ENCODE measurements at regions not wholly inside any gene's neighbourhood (a gene's known extent, or its start where the extent isn't known, plus 50 kb on each side); places are given as distances from the start of the nearest gene placed in this dataset.

DNA sequence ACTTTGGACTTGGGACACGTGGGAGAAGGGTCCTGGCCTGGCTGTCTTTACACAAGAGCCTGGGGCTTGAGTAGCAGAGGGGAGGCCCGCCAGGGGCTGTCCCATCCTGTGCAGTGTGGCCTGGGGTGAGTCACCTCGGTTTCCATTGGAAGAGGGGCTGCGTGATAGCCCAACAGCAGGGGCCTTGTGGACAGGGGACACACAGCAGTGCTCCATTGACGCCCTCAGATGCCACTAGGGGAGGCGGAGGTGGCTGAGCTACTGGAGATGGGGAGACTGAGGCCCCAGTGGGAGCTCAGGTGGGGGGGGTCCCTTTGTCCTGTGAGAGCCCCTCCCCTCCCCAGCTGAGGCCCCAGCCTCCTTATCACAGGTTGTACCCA lies 50.0 kb upstream of the RNU6ATAC start:
- no peak overlapping the region for H3K27ac ChIP-seq (ENCODE audit: low read depth, low read length)

GRCh38 chr9:134214766-134215419 lies 50.5 kb upstream of the RNU6ATAC start:
- peaks cover 5 to 58% (median 50%) of the 10 kb centered on the region in 5 donors for H3K4me1 ChIP-seq (ENCODE audit: control insufficient read depth in 5 of 5, insufficient read depth in 5 of 5, low read length in 5 of 5)
- H3K27me3 ChIP-seq (ENCODE audit: control insufficient read depth in 5 of 5, insufficient read depth in 4 of 5, low read length in 5 of 5), result no peaks in the 10 kb centered on the region
- peaks cover 0 to 7% (median 4%) of the 10 kb centered on the region in 5 donors for H3K9me3 ChIP-seq (ENCODE audit: control insufficient read depth in 5 of 5, low read length in 5 of 5)
- H3K9ac ChIP-seq (ENCODE audit: low read length in 5 of 5), result no peak overlapping the region
- H3K27ac ChIP-seq (ENCODE audit: low read depth, low read length), result no peak overlapping the region
- H3K4me3 ChIP-seq (ENCODE audit: low read depth in 1 of 5, low read length in 5 of 5), result no peak overlapping the region
- no peaks in the 10 kb centered on the region for H3K36me3 ChIP-seq (ENCODE audit: control insufficient read depth in 5 of 5, insufficient read depth in 5 of 5, low read length in 5 of 5)

More for the DNA sequence above, 50.0 kb upstream of the RNU6ATAC start:
- H3K9me3 ChIP-seq (ENCODE audit: control insufficient read depth in 5 of 5, low read length in 5 of 5), result peaks cover 0 to 7% (median 4%) of the 10 kb centered on the region in 5 donors
- H3K4me3 ChIP-seq (ENCODE audit: low read depth in 1 of 5, low read length in 5 of 5), result no peak overlapping the region
- H3K27me3 ChIP-seq (ENCODE audit: control insufficient read depth in 5 of 5, insufficient read depth in 4 of 5, low read length in 5 of 5), result no peaks in the 10 kb centered on the region
- no peak overlapping the region for H3K9ac ChIP-seq (ENCODE audit: low read length in 5 of 5)
- peaks cover 5 to 62% (median 50%) of the 10 kb centered on the region in 5 donors for H3K4me1 ChIP-seq (ENCODE audit: control insufficient read depth in 5 of 5, insufficient read depth in 5 of 5, low read length in 5 of 5)
- H3K36me3 ChIP-seq (ENCODE audit: control insufficient read depth in 5 of 5, insufficient read depth in 5 of 5, low read length in 5 of 5), result no peaks in the 10 kb centered on the region

- H3K9me3 ChIP-seq (ENCODE audit: control insufficient read depth in 5 of 5, low read length in 5 of 5), result peaks cover 0 to 7% (median 4%) of the 10 kb centered on the region in 5 donors
- H3K27me3 ChIP-seq (ENCODE audit: control insufficient read depth in 5 of 5, insufficient read depth in 4 of 5, low read length in 5 of 5), result no peaks in the 10 kb centered on the region
- H3K4me1 ChIP-seq (ENCODE audit: control insufficient read depth in 5 of 5, insufficient read depth in 5 of 5, low read length in 5 of 5), result peaks cover 4 to 53% (median 45%) of the 10 kb centered on the region in 5 donors
- H3K36me3 ChIP-seq (ENCODE audit: control insufficient read depth in 5 of 5, insufficient read depth in 5 of 5, low read length in 5 of 5), result no peaks in the 10 kb centered on the region
- no peak overlapping the region for H3K4me3 ChIP-seq (ENCODE audit: low read depth in 1 of 5, low read length in 5 of 5)
- no peak overlapping the region for H3K27ac ChIP-seq (ENCODE audit: low read depth, low read length)
- H3K9ac ChIP-seq (ENCODE audit: low read length in 5 of 5), result no peak overlapping the region
Observed at GRCh38 chr9:134215420-134215698, 51.0 kb upstream of the RNU6ATAC start.

- H3K36me3 ChIP-seq (ENCODE audit: control insufficient read depth in 5 of 5, insufficient read depth in 5 of 5, low read length in 5 of 5), result no peaks in the 10 kb centered on the region
- H3K4me1 ChIP-seq (ENCODE audit: control insufficient read depth in 5 of 5, insufficient read depth in 5 of 5, low read length in 5 of 5), result peaks cover 4 to 48% (median 40%) of the 10 kb centered on the region in 5 donors
- peaks cover 0 to 7% (median 4%) of the 10 kb centered on the region in 5 donors for H3K9me3 ChIP-seq (ENCODE audit: control insufficient read depth in 5 of 5, low read length in 5 of 5)
- no peak overlapping the region for H3K27ac ChIP-seq (ENCODE audit: low read depth, low read length)
- no peaks in the 10 kb centered on the region for H3K27me3 ChIP-seq (ENCODE audit: control insufficient read depth in 5 of 5, insufficient read depth in 4 of 5, low read length in 5 of 5)
- H3K9ac ChIP-seq (ENCODE audit: low read length in 5 of 5), result no peak overlapping the region
- no peak overlapping the region for H3K4me3 ChIP-seq (ENCODE audit: low read depth in 1 of 5, low read length in 5 of 5)
Observed at GRCh38 chr9:134215699-134216448, 51.5 kb upstream of the RNU6ATAC start.

DNA sequence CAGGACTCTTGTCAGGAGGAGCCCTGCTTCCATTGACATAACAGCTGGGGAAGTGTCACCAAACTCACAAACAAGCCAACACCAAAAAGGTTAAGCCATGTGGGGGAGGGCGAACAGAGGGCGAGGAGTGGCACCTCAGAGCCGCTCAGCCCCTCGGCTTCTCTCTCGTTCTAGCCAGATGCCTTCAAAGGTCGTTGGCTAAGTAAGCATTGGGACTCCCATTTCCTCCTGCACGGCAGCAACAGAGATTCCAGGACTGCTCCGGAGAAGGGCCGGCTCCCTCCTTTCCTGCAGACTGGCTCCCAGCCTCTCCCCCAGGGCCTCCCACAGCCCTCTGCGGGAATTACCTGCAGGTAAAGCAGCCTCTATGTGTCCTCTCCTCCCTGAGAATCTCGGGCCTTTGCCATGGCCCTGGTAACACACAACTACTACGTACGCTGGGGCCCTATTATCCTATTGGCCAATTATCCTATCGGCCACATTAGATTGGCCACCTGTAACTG lies 52.1 kb upstream of the RNU6ATAC start:
- peaks cover 4 to 42% (median 34%) of the 10 kb centered on the region in 5 donors for H3K4me1 ChIP-seq (ENCODE audit: control insufficient read depth in 5 of 5, insufficient read depth in 5 of 5, low read length in 5 of 5)
- H3K9ac ChIP-seq (ENCODE audit: low read length in 5 of 5), result no peak overlapping the region
- no peaks in the 10 kb centered on the region for H3K27me3 ChIP-seq (ENCODE audit: control insufficient read depth in 5 of 5, insufficient read depth in 4 of 5, low read length in 5 of 5)
- H3K9me3 ChIP-seq (ENCODE audit: control insufficient read depth in 5 of 5, low read length in 5 of 5), result peaks cover 0 to 7% (median 4%) of the 10 kb centered on the region in 5 donors
- no peak overlapping the region for H3K27ac ChIP-seq (ENCODE audit: low read depth, low read length)
- H3K4me3 ChIP-seq (ENCODE audit: low read depth in 1 of 5, low read length in 5 of 5), result no peak overlapping the region
- H3K36me3 ChIP-seq (ENCODE audit: control insufficient read depth in 5 of 5, insufficient read depth in 5 of 5, low read length in 5 of 5), result no peaks in the 10 kb centered on the region

- Histone ChIP-seq H3K27me3 (ENCODE audit: control insufficient read depth in 5 of 5, insufficient read depth in 4 of 5, low read length in 5 of 5) (no peaks in the 10 kb centered on the region), H3K4me3 (ENCODE audit: low read depth in 1 of 5, low read length in 5 of 5) (no peak overlapping the region), H3K9me3 (ENCODE audit: control insufficient read depth in 5 of 5, low read length in 5 of 5) (peaks cover 0 to 7% (median 4%) of the 10 kb centered on the region in 5 donors), H3K36me3 (ENCODE audit: control insufficient read depth in 5 of 5, insufficient read depth in 5 of 5, low read length in 5 of 5) (no peaks in the 10 kb centered on the region), H3K4me1 (ENCODE audit: control insufficient read depth in 5 of 5, insufficient read depth in 5 of 5, low read length in 5 of 5) (peaks cover 4 to 37% (median 29%) of the 10 kb centered on the region in 5 donors), H3K27ac (ENCODE audit: low read depth, low read length) (no peak overlapping the region), H3K9ac (ENCODE audit: low read length in 5 of 5) (no peak overlapping the region)
Observed at GRCh38 chr9:134216961-134217360, 52.6 kb upstream of the RNU6ATAC start.

DNA sequence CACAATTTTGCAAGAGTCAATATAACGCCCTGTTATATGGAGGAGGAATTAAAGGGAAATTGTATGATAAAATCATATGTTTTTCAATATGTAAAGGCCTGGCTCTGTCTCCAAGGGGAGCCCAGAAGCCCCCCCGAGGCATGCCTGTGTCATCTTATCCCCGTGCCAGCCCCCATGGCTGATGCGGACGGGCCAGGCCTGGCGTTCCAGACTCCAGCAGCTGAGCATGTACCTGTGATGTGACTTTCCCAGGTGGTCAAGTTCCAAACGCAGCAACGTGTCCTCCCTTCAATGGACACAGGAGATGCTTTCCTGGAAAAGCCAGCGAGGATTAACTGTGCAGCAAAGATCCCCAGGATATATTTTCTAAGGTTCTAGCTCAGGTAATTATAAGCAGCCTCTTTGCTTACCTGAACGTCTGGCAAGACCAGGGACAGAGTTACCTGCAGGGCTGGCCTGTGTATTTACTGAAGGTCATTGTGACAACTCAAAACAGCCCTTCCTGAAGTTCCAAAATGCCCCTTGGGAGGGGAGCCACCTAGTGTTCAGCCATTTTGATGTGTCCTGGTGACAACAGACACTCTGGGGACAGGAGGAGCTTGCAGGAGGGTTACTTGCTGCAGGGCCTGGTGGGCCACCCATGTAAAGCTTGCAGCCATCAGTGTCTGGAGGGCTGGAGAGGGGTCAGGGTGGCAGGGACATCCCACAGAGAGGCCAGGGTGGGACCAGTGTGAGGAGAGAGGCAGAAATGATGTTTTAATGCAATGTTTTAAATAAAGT lies 53.3 kb upstream of the RNU6ATAC start:
- Histone ChIP-seq H3K9me3 (ENCODE audit: control insufficient read depth in 5 of 5, low read length in 5 of 5) (peaks cover 0 to 5% (median 4%) of the 10 kb centered on the region in 5 donors), H3K9ac (ENCODE audit: low read length in 5 of 5) (no peak overlapping the region), H3K27me3 (ENCODE audit: control insufficient read depth in 5 of 5, insufficient read depth in 4 of 5, low read length in 5 of 5) (no peaks in the 10 kb centered on the region), H3K4me3 (ENCODE audit: low read depth in 1 of 5, low read length in 5 of 5) (no peak overlapping the region), H3K36me3 (ENCODE audit: control insufficient read depth in 5 of 5, insufficient read depth in 5 of 5, low read length in 5 of 5) (no peaks in the 10 kb centered on the region), H3K4me1 (ENCODE audit: control insufficient read depth in 5 of 5, insufficient read depth in 5 of 5, low read length in 5 of 5) (peaks cover 4 to 36% (median 30%) of the 10 kb centered on the region in 5 donors), H3K27ac (ENCODE audit: low read depth, low read length) (no peak overlapping the region)

- H3K27ac ChIP-seq (ENCODE audit: low read depth, low read length), result no peak overlapping the region
Observed at GRCh38 chr9:134218230-134218629, 53.9 kb upstream of the RNU6ATAC start.

DNA sequence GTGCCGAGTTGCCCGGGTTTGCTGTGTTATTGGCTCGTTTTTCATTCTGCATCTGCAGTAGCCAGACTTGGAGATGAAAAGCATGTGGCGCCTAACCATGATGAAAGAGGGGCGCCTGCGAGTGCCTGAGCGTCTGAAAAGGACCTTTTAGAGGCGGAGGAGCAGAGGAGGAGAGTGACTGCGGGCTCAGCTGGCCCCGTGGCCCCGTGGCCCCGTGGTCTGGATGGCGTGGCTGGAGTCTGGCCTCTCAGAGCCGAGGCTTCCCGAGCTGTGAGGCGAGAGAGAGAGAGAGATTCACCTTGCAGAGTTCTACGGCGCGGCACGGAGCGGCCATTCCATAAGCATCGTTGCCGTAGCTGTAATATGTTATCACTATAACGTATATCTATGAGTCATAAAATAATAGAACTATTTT lies 55.3 kb upstream of the RNU6ATAC start:
- H3K4me1 ChIP-seq (ENCODE audit: control insufficient read depth in 5 of 5, insufficient read depth in 5 of 5, low read length in 5 of 5), result peaks cover 4 to 24% (median 20%) of the 10 kb centered on the region in 5 donors
- no peak overlapping the region for H3K4me3 ChIP-seq (ENCODE audit: low read depth in 1 of 5, low read length in 5 of 5)
- no peak overlapping the region for H3K9ac ChIP-seq (ENCODE audit: low read length in 5 of 5)

More at GRCh38 chr9:134218230-134218629, 53.9 kb upstream of the RNU6ATAC start:
- H3K27me3 ChIP-seq (ENCODE audit: control insufficient read depth in 5 of 5, insufficient read depth in 4 of 5, low read length in 5 of 5), result no peaks in the 10 kb centered on the region
- H3K4me3 ChIP-seq (ENCODE audit: low read depth in 1 of 5, low read length in 5 of 5), result no peak overlapping the region
- no peaks in the 10 kb centered on the region for H3K36me3 ChIP-seq (ENCODE audit: control insufficient read depth in 5 of 5, insufficient read depth in 5 of 5, low read length in 5 of 5)
- no peaks in the 10 kb centered on the region for H3K9me3 ChIP-seq (ENCODE audit: control insufficient read depth in 5 of 5, low read length in 5 of 5)
- peaks cover 4 to 36% (median 30%) of the 10 kb centered on the region in 5 donors for H3K4me1 ChIP-seq (ENCODE audit: control insufficient read depth in 5 of 5, insufficient read depth in 5 of 5, low read length in 5 of 5)
- no peak overlapping the region for H3K9ac ChIP-seq (ENCODE audit: low read length in 5 of 5)

More for the DNA sequence above, 55.3 kb upstream of the RNU6ATAC start:
- no peak overlapping the region for H3K27ac ChIP-seq (ENCODE audit: low read depth, low read length)
- H3K36me3 ChIP-seq (ENCODE audit: control insufficient read depth in 5 of 5, insufficient read depth in 5 of 5, low read length in 5 of 5), result no peaks in the 10 kb centered on the region
- H3K27me3 ChIP-seq (ENCODE audit: control insufficient read depth in 5 of 5, insufficient read depth in 4 of 5, low read length in 5 of 5), result no peaks in the 10 kb centered on the region
- H3K9me3 ChIP-seq (ENCODE audit: control insufficient read depth in 5 of 5, low read length in 5 of 5), result no peaks in the 10 kb centered on the region

All from subcutaneous abdominal adipose tissue (tissue), 5 donors.